ENCODE measurements at regions not wholly inside any gene's neighbourhood (a gene's known extent, or its start where the extent isn't known, plus 50 kb on each side); places are given as distances from the start of the nearest gene placed in this dataset.

- H3K4me3 ChIP-seq (replicated peaks; ENCODE audit: insufficient read depth, low read length): no peak overlapping the region
Measured at GRCh38 chr12:127685931-127686330, 581.0 kb upstream of the TMEM132C start.

GRCh38 chr12:127687181-127687580 is 579.8 kb upstream of the TMEM132C start:
- H3K27me3 ChIP-seq (ENCODE audit: insufficient read depth, poor library complexity, severe bottlenecking): no peaks in the 10 kb centered on the region

More at GRCh38 chr12:127685931-127686330, 581.0 kb upstream of the TMEM132C start:
- H3K27ac ChIP-seq (replicated peaks): no peak overlapping the region
- no peak for DNase-seq (ENCODE audit: low read depth in 1 of 2, low spot score in 1 of 2)
- TF ChIP-seq POLR2AphosphoS5 (IDR thresholded peaks at IDR 0.05; ENCODE audit: low read depth) (no peak), CTCF (IDR thresholded peaks at IDR 0.05; ENCODE audit: insufficient read depth, low read length) (no peak), GABPA (IDR thresholded peaks at IDR 0.05; ENCODE audit: low read depth) (no peak), REST (IDR thresholded peaks at IDR 0.05; ENCODE audit: insufficient replicate concordance, low read depth) (no peak), SPI1 (IDR thresholded peaks at IDR 0.05; ENCODE audit: borderline replicate concordance, low read depth) (no peak)
- no peaks in the 10 kb centered on the region for H3K27me3 ChIP-seq (ENCODE audit: insufficient read depth, poor library complexity, severe bottlenecking)

More at GRCh38 chr12:127687181-127687580, 579.8 kb upstream of the TMEM132C start:
- DNase-seq (ENCODE audit: low read depth in 1 of 2, low spot score in 1 of 2): no peak
- TF ChIP-seq POLR2AphosphoS5 (IDR thresholded peaks at IDR 0.05; ENCODE audit: low read depth) (no peak), CTCF (IDR thresholded peaks at IDR 0.05; ENCODE audit: insufficient read depth, low read length) (no peak), GABPA (IDR thresholded peaks at IDR 0.05; ENCODE audit: low read depth) (no peak), SPI1 (IDR thresholded peaks at IDR 0.05; ENCODE audit: borderline replicate concordance, low read depth) (no peak), REST (IDR thresholded peaks at IDR 0.05; ENCODE audit: insufficient replicate concordance, low read depth) (no peak)
- Histone ChIP-seq H3K27ac (replicated peaks) (no peak overlapping the region), H3K4me3 (replicated peaks; ENCODE audit: insufficient read depth, low read length) (no peak overlapping the region)

Measured in HL-60 (cell line).